Type B pancreatic cell (in vitro differentiated cells): ENCODE measurements at regions not wholly inside any gene's neighbourhood (a gene's known extent, or its start where the extent isn't known, plus 50 kb on each side); places are given as distances from the start of the nearest gene placed in this dataset.

Experiments used
- DNase-seq: peaks from one replicate; pipeline ENCODE4 v3.0.0; 2021; ENCODE audit warnings: mixed read lengths; ENCODE audit not compliant: unreplicated experiment; ENCODE audit errors: extremely low spot score
- H3K27ac Mint-ChIP-seq: 2 replicates; pipeline ENCODE4 v1.8.0; 2021; ENCODE audit warnings: mild to moderate bottlenecking, mixed read lengths
- H3K27me3 Mint-ChIP-seq: 2 replicates; pipeline ENCODE4 v1.8.0; 2021; ENCODE audit warnings: mixed read lengths
- H3K36me3 Mint-ChIP-seq: 2 replicates; pipeline ENCODE4 v1.8.0; 2021; ENCODE audit warnings: mixed read lengths
- H3K4me1 Mint-ChIP-seq: one replicate; pipeline ENCODE4 v1.8.0; 2021; ENCODE audit warnings: mixed read lengths; ENCODE audit not compliant: unreplicated experiment
- H3K4me3 Mint-ChIP-seq: 2 replicates; pipeline ENCODE4 v1.8.0; 2021; ENCODE audit warnings: mild to moderate bottlenecking, mixed read lengths
- H3K9me3 Mint-ChIP-seq: 2 replicates; pipeline ENCODE4 v1.8.0; 2021; ENCODE audit warnings: mixed read lengths
- TF ChIP-seq, protein P1 (sequence below): fragments of 200-600 bp; sonication (generic); conservative IDR thresholded peaks from 2 replicates; pipeline ENCODE4 v1.5.0; 2021; ENCODE audit warnings: antibody characterized with exemption, mild to moderate bottlenecking

DNA sequence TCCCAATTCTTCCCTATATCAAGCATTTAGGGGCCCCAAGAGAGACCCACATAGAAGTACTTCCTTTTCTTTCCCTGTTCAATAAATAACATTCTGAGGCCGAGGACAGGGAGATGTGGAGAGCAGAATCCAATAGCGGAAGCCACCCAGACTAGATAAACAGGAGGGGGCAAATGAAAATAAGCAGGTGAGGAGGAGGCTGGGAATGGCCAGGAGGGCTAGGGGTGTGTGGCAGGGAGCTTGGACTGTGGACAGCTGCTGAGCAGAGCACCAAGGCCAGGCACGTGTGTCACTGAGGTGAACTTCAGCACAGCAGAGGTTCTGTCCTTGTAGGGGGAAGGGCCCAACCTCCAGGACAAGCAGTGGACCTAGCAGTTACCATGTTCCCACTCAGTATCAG, 339.2 kb downstream of the FOXA2 start:
- no peaks in the 10 kb centered on the region for H3K36me3 Mint-ChIP-seq
- H3K4me1 Mint-ChIP-seq: no peaks in the 10 kb centered on the region
- TF ChIP-seq, protein P1, sequence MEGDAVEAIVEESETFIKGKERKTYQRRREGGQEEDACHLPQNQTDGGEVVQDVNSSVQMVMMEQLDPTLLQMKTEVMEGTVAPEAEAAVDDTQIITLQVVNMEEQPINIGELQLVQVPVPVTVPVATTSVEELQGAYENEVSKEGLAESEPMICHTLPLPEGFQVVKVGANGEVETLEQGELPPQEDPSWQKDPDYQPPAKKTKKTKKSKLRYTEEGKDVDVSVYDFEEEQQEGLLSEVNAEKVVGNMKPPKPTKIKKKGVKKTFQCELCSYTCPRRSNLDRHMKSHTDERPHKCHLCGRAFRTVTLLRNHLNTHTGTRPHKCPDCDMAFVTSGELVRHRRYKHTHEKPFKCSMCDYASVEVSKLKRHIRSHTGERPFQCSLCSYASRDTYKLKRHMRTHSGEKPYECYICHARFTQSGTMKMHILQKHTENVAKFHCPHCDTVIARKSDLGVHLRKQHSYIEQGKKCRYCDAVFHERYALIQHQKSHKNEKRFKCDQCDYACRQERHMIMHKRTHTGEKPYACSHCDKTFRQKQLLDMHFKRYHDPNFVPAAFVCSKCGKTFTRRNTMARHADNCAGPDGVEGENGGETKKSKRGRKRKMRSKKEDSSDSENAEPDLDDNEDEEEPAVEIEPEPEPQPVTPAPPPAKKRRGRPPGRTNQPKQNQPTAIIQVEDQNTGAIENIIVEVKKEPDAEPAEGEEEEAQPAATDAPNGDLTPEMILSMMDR: no peak
- DNase-seq: no peak
- H3K4me3 Mint-ChIP-seq: no peak overlapping the region
- peaks cover 16% of the 10 kb centered on the region for H3K27me3 Mint-ChIP-seq
- H3K9me3 Mint-ChIP-seq: no peaks in the 10 kb centered on the region
- no peak overlapping the region for H3K27ac Mint-ChIP-seq

- DNase-seq: no peak
- no peaks in the 10 kb centered on the region for H3K36me3 Mint-ChIP-seq
Observed at GRCh38 chr20:22243067-22243466, 341.3 kb downstream of the FOXA2 start.

DNA sequence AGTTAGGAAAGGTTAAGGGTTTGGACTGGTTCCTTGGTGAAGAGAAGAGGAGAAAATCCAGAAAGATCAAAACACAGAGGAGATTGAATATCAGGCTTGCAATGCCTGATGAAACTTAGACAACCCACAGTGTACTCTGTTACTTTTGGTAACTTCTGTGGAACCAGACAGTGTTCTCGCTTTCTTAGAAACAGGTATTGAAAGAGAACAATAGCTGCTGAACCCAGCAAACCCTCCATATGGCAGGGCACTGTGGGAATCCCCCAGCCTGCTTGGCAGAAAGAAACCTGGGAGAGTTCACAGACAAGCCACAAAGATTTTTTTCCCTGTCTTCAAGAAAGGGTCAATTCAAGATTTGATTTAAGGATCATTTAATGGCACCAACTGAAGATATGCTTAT, 342.8 kb downstream of the FOXA2 start:
- no peak overlapping the region for H3K4me3 Mint-ChIP-seq
- no peaks in the 10 kb centered on the region for H3K9me3 Mint-ChIP-seq
- no peak for DNase-seq
- TF ChIP-seq, protein P1: no peak
- H3K27ac Mint-ChIP-seq: no peak overlapping the region
- H3K36me3 Mint-ChIP-seq: no peaks in the 10 kb centered on the region
- peaks cover 16% of the 10 kb centered on the region for H3K27me3 Mint-ChIP-seq
- H3K4me1 Mint-ChIP-seq: no peaks in the 10 kb centered on the region

More at GRCh38 chr20:22243067-22243466, 341.3 kb downstream of the FOXA2 start:
- no peak overlapping the region for H3K4me3 Mint-ChIP-seq
- TF ChIP-seq, protein P1: no peak
- H3K27ac Mint-ChIP-seq: no peak overlapping the region
- H3K27me3 Mint-ChIP-seq: peaks cover 16% of the 10 kb centered on the region
- no peaks in the 10 kb centered on the region for H3K4me1 Mint-ChIP-seq
- H3K9me3 Mint-ChIP-seq: no peaks in the 10 kb centered on the region

GRCh38 chr20:22232923-22233322, 351.4 kb downstream of the FOXA2 start:
- no peaks in the 10 kb centered on the region for H3K9me3 Mint-ChIP-seq
- no peak overlapping the region for H3K27ac Mint-ChIP-seq
- no peaks in the 10 kb centered on the region for H3K4me1 Mint-ChIP-seq
- peaks cover 16% of the 10 kb centered on the region for H3K27me3 Mint-ChIP-seq
- H3K4me3 Mint-ChIP-seq: no peak overlapping the region
- TF ChIP-seq, protein P1: no peak
- no peaks in the 10 kb centered on the region for H3K36me3 Mint-ChIP-seq
- no peak for DNase-seq

- Mint-ChIP-seq H3K4me1 (no peaks in the 10 kb centered on the region), H3K36me3 (no peaks in the 10 kb centered on the region), H3K27me3 (peaks cover 16% of the 10 kb centered on the region), H3K9me3 (no peaks in the 10 kb centered on the region), H3K4me3 (no peak overlapping the region), H3K27ac (no peak overlapping the region)
- DNase-seq: no peak
- TF ChIP-seq, protein P1: no peak
Observed at GRCh38 chr20:22232473-22232872, 351.9 kb downstream of the FOXA2 start.
